GM19025 (cell line): ENCODE measurements at regions not wholly inside any gene's neighbourhood (a gene's known extent, or its start where the extent isn't known, plus 50 kb on each side); places are given as distances from the start of the nearest gene placed in this dataset.

Experiments used
- ATAC-seq: cut with Tn5 transposase; IDR thresholded peaks from one replicate; pipeline ENCODE4 v1.9.1; 2021; ENCODE audit warnings: mild to moderate bottlenecking, low read depth, moderate library complexity; ENCODE audit not compliant: unreplicated experiment

- no peak for ATAC-seq
Observed at GRCh38 chr4:60805500-60806313, 394.4 kb upstream of the ADGRL3 start.

- ATAC-seq = no peak
Observed at GRCh38 chr4:60808726-60809485, 391.2 kb upstream of the ADGRL3 start.

GRCh38 chr4:60809486-60809800 lies 390.7 kb upstream of the ADGRL3 start:
- ATAC-seq = no peak

GRCh38 chr4:60812811-60813210 lies 387.3 kb upstream of the ADGRL3 start:
- no peak for ATAC-seq

GRCh38 chr4:60814549-60814948 lies 385.6 kb upstream of the ADGRL3 start:
- ATAC-seq = no peak

GRCh38 chr4:60817609-60818008 lies 382.5 kb upstream of the ADGRL3 start:
- no peak for ATAC-seq

GRCh38 chr4:60822986-60823385 lies 377.1 kb upstream of the ADGRL3 start:
- no peak for ATAC-seq

- ATAC-seq = no peak
Observed at GRCh38 chr4:60840020-60840419, 360.1 kb upstream of the ADGRL3 start.

- ATAC-seq = no peak
Observed at GRCh38 chr4:60846678-60847077, 353.4 kb upstream of the ADGRL3 start.

GRCh38 chr4:60847614-60848013 lies 352.5 kb upstream of the ADGRL3 start:
- ATAC-seq = no peak

GRCh38 chr4:60857130-60857753 lies 342.9 kb upstream of the ADGRL3 start:
- no peak for ATAC-seq

- ATAC-seq = no peak
Observed at GRCh38 chr4:60863442-60863841, 336.7 kb upstream of the ADGRL3 start.

GRCh38 chr4:60865273-60865672 lies 334.9 kb upstream of the ADGRL3 start:
- no peak for ATAC-seq

GRCh38 chr4:60868232-60868960 lies 331.7 kb upstream of the ADGRL3 start:
- no peak for ATAC-seq

GRCh38 chr4:60879135-60879701 lies 320.9 kb upstream of the ADGRL3 start:
- no peak for ATAC-seq

GRCh38 chr4:60884587-60884986 lies 315.5 kb upstream of the ADGRL3 start:
- ATAC-seq = no peak

GRCh38 chr4:60885011-60885410 lies 315.1 kb upstream of the ADGRL3 start:
- ATAC-seq = no peak

GRCh38 chr4:60890743-60891142 lies 309.4 kb upstream of the ADGRL3 start:
- ATAC-seq = no peak

GRCh38 chr4:60891947-60892346 lies 308.2 kb upstream of the ADGRL3 start:
- no peak for ATAC-seq

GRCh38 chr4:60897415-60897814 lies 302.7 kb upstream of the ADGRL3 start:
- no peak for ATAC-seq

GRCh38 chr4:60905162-60905561 lies 295.0 kb upstream of the ADGRL3 start:
- no peak for ATAC-seq
